PFSK-1 (cell line): ENCODE measurements at regions not wholly inside any gene's neighbourhood (a gene's known extent, or its start where the extent isn't known, plus 50 kb on each side); places are given as distances from the start of the nearest gene placed in this dataset.

ENCODE experiments used
- REST ChIP-seq, 2 experiments: IDR thresholded peaks; 2 replicates each; pipeline versions ENCODE4 v1.6.1 to v1.8.0; 2011 to 2012; ENCODE audit warnings: low read depth in 2 of 2, low read length in 2 of 2, control low read depth in 1 of 2, inconsistent platforms in 1 of 2, mild to moderate bottlenecking in 1 of 2, moderate library complexity in 1 of 2; ENCODE audit not compliant: insufficient read depth in 1 of 2
- SIN3A ChIP-seq: IDR thresholded peaks from 2 replicates; pipeline ENCODE4 v1.6.1; 2012; ENCODE audit warnings: mild to moderate bottlenecking, low read length, moderate library complexity, borderline replicate concordance; ENCODE audit not compliant: insufficient read depth
- TAF1 ChIP-seq: IDR thresholded peaks from 2 replicates; pipeline ENCODE4 v1.6.1; 2012; ENCODE audit warnings: low read length, control low read depth, borderline replicate concordance; ENCODE audit not compliant: insufficient read depth

GRCh38 chr7:156022483-156023459, 210.5 kb upstream of the SHH start:
- no peak for TF ChIP-seq TAF1
- no peak for TF ChIP-seq REST (IDR thresholded peaks at IDR 0.05; ENCODE audit: insufficient read depth in 1 of 2, low read depth in 2 of 2, low read length in 2 of 2)
- no peak for TF ChIP-seq SIN3A
